ENCODE measurements at regions not wholly inside any gene's neighbourhood (a gene's known extent, or its start where the extent isn't known, plus 50 kb on each side); places are given as distances from the start of the nearest gene placed in this dataset.

GRCh38 chr1:29809446-29810120 lies 573.3 kb downstream of the PTPRU start (continued):
- TF ChIP-seq ZNF592 (IDR thresholded peaks at IDR 0.05) (no peak), TCF7 (IDR thresholded peaks at IDR 0.05; ENCODE audit: borderline replicate concordance) (no peak), ZNF217 (IDR thresholded peaks at IDR 0.05) (no peak), SKIL (IDR thresholded peaks at IDR 0.05; ENCODE audit: low read depth, poor library complexity, severe bottlenecking) (no peak), SREBF2 (IDR thresholded peaks at IDR 0.05; ENCODE audit: low read length) (no peak), REST (IDR thresholded peaks at IDR 0.05; ENCODE audit: low read depth, low read length) (no peak), MLLT1 (IDR thresholded peaks at IDR 0.05) (no peak), EGR1 (IDR thresholded peaks at IDR 0.05; ENCODE audit: borderline replicate concordance in 1 of 2, low read depth in 2 of 2, low read length in 2 of 2) (no peak), HSF1 (IDR thresholded peaks at IDR 0.05; ENCODE audit: low read depth, low read length) (no peak)
